GM19463 (cell line): ENCODE measurements at regions not wholly inside any gene's neighbourhood (a gene's known extent, or its start where the extent isn't known, plus 50 kb on each side); places are given as distances from the start of the nearest gene placed in this dataset.
"Not testable (repeated sequence)": the region's sequence is repeated elsewhere in the genome, so short reads cannot be mapped to it uniquely, and the experiment has no call there.

Source experiments
- ATAC-seq: cut with Tn5 transposase; IDR thresholded peaks from one replicate; pipeline ENCODE4 v1.9.1; 2021; ENCODE audit warnings: mild to moderate bottlenecking, moderate library complexity; ENCODE audit not compliant: unreplicated experiment

DNA sequence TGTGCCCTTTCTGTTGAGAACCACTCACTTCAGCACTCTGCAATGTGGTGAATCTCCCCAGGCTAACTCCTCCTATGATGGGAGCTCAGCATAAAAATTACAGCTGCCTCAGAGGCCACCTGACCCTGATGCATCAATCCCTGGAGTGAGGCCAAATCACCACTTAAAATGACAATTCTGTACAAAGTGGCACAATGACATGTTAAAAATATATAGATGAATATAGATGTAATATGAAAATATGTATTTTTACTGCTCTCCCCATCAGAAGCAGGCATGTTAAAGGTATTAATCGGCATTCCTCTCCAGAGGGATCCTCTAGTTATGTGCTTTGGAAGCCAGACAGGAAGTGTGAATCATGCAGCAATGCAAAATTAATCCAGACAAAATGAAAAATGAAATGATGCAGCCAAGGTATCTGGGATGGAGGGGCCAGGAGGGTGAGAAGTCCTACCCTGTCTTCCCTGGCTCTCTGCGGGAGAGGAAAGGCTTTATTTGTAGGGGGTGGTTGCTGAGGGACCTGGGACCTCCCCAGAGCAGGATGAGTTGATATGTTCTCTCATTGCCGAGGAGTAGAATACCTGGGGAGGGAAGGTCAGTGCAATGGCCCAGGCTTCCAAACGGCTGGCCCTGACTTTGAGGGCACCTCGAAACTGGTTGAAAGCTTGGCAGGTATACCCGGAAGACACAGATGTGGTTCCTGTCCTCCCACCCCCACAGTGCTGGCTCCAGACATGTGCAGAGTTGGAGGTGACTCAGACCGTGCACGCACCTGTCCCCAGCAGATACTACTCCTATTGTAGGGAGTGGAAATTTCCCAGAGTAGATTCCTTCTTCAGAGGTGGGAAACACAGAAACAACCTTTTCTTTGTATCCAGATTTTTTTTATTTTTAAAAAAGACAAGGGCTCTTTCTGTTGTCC lies 347.9 kb upstream of the NCAM1 start:
- ATAC-seq: no peak

DNA sequence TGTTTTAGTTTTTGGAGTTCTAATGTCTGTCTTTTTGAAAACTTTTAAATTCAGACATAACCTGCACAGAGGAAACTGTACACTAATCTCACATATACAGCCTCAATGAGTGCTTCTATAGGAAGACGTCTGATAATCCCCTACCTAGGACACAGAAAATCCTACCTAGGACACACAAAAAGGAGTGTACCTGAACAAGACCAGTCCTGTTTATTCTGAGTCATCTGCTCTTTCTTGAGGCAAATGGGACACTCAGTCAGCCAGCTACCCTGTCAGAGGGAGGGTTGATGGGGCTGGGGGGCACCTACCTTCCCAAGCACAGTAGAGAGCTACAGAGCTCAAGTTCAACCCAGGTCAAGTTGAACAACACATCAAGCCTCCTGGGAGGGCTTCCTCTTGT lies 346.6 kb upstream of the NCAM1 start:
- ATAC-seq: no peak

- ATAC-seq: no peak
Observed at GRCh38 chr11:112615238-112615637, 346.0 kb upstream of the NCAM1 start.

- no peak for ATAC-seq
Observed at GRCh38 chr11:112615891-112616290, 345.3 kb upstream of the NCAM1 start.

DNA sequence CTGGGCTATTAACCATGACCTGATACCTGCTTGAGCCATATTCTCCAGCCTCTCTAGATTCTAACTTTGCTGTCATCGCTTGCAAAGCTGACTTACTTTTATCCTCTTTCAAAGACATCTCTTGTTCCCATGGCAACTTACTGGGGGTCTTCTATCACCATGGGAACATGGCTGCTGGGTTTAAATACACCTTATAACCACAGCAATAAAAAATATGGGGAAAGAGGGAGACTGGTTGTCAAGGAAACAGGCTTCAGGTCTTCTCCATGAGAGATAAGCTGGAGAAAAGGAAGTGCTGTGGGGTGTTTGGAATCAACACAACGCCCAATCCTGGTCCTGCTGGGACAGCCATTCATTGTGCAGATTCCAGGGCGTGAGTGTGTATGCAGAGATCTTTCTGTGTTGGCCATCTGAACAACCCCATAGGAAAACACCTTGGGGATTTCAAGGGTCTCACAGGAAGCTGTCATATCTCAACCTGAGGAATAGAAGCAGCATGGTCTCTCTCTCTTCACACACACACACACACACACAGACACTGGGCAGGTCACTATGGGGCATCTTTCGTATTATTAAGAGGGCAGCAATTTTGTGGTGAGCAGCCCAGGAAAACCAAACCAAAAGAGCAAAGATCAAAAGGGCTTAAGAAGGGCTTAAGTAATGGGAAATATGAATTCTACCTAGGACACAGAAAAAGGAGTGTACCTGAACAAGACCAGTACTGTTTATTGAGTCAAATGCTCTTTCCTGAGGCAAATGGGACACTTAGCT lies 344.7 kb upstream of the NCAM1 start:
- ATAC-seq: no peak

DNA sequence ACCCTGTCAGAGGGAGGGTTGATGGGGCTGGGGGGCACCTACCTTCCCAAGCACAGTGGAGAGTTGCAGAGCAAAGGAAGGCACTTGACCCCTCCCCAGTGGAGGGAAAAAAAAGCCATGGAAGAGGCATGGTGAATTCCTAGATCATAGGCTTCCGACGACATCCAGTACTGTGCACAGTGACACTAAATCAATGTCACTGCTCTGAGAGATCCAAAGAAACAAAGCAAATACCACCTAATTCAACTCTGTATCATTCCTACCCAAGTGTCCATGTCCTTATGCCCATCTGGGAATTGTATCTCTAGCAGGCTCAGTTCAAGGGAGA lies 344.2 kb upstream of the NCAM1 start:
- ATAC-seq: no peak

DNA sequence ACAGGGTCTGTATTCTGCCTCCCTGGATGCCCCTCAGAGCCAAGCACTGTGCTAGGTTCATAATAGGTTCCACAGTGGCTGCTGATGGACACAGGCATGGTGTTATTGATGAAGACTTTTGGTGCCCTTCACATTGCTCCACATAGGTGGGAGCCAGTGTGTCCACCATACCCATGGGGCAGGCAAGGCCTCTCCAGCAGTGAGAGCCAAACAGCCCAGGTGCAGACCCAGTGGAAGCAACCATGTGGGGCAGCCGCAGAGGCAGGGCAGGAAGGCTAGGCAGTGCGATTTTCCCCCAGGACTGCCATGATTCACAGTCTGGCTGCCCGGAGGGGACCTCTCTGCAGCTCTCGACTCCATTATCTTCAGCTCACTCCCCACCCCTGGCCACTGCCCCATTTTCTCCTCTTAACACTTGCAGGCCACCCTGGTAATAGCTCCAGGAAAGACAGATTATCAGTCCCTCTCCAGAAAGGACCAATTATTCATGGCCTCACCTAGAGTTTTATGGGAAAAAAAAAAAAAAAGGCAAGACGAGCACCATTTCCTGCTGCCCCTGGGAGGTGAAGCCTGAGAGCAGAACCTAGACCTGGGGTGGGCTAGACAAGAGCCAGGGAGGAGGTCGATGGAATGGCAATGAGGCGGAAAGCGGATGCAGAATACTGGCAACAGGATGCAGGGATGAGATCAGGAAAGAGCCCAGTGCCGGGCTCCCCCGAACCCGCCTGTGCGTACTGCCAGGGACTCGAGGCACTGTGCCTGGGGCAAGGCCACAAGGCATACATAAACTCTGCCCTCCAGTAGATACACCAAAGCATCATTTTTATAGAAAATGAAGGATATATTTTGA lies 343.0 kb upstream of the NCAM1 start:
- no peak for ATAC-seq

GRCh38 chr11:112619106-112619505 lies 342.1 kb upstream of the NCAM1 start:
- ATAC-seq: no peak

- ATAC-seq: peak; percentile 58
Observed at GRCh38 chr11:112620621-112621394, 340.4 kb upstream of the NCAM1 start.

DNA sequence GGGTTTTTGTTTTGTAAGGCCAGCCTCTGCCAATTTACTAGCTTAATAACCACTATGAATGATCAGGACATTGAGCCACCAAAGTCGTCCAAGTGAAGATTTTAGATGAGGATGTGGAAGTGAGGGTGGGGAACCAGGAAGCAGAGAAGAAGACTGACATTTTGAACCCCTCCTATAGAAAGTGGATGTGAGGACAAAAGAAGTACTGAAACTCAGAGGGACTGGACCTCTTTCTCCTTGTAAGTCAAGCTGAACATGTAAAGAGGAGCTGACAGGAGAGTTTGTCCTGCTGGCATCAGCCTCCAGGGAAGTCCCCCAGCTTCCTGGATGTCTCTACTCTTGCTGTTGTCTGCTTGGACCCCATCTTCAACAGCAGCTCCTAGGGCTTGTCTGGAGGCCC lies 338.2 kb upstream of the NCAM1 start:
- ATAC-seq: no peak

DNA sequence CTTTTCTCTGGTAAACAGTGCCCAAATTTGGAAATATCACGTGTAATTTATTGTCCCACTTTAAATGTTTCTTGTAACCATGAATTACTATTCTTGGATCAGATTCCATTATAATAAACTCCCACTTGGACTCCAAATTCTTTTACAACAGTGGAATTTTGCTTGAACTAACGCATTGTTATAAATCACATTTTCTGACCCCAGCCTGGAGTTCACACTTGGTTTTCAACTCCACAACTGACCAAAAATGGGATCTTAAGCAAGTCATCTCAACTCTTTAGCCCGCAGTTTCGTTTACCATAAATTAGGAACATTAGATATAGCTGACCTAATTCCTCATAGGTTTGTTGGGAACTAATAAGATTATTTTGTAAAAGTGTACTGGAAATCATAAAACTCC lies 336.8 kb upstream of the NCAM1 start:
- no peak for ATAC-seq

- not testable (repeated sequence) for ATAC-seq
Observed at GRCh38 chr11:112624971-112625370, 336.2 kb upstream of the NCAM1 start.

GRCh38 chr11:112625814-112626213 lies 335.4 kb upstream of the NCAM1 start:
- ATAC-seq: no peak

DNA sequence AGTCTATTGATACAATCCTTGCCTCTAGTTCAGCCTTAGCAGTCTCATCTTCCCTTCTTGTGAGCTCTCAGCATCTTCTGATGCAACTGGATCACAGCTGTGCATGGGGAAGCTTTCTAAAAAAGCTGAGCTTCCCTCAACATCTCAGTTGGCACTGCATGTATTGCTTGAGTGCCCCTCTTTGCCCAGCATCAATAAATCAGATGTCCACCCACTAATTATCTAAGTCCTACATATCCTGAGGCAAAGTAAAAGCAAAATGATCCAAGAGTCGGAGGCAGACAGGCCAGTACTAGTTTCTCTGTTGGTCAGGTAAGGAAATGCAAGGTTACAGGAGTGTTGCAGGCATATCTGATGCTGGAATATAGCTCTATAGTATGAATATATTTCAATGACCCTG lies 334.5 kb upstream of the NCAM1 start:
- no peak for ATAC-seq

DNA sequence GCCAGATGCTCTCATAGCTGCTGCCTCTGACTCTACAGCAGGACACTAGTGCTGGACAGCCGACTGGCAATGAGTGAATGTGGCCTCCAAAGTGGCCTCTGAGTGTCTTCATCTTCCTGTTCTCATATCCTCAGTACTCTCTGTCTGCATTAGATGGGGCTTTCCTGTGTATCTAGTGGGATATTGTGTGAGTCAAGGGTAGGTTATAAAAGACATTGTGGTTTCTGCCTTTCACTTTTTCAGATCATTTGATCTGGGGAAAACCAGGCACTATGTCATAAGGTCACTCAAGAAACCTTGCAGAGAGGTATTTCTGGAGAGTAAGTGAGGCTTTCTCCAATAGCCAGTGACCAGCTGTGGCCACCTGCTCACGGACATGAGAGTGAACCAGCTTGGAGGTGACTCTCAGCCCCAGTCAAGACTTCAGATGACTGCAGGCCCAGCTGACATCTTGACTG lies 333.6 kb upstream of the NCAM1 start:
- ATAC-seq: peak; percentile 65

DNA sequence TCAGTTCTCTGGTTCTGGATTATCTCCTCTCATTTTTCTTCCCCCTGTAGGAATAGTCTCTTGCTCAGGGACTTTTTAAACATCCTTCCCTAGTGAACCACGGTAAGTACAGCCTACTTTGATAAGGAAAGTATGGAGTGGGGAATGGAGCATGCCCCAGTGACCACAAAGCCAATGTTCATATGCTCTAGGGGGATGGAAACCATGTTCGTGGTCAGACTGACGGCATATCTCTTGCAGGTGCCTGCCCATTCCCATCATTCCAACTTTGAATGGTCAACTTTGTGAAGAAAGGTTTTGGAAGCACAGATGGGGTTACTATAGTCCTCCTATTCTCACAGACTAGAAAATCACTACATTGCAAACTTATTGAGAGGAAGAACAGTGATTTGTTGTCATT lies 332.5 kb upstream of the NCAM1 start:
- no peak for ATAC-seq

- no peak for ATAC-seq
Observed at GRCh38 chr11:112630496-112630895, 330.7 kb upstream of the NCAM1 start.

- ATAC-seq: peak; percentile 39
Observed at GRCh38 chr11:112631333-112631732, 329.9 kb upstream of the NCAM1 start.

GRCh38 chr11:112632866-112633505 lies 328.2 kb upstream of the NCAM1 start:
- no peak for ATAC-seq

DNA sequence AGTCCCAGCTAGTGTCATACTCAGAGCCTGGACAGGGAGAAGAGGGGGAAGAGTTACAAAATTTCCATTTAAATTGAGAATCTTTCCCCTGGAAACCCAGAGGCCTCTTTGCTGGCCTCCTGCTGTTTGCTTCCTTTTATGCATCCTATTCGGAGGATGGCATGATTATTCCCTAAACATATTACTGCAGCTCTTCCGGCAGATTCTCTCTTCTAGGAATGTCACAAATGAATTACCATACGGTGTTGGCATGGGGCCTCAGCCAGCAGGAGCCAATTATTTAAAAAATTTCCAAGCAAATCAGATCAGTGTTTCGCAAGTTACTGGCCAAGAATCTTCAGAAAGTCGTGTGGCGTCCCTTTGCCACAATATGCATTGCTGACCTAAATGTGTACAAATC lies 326.7 kb upstream of the NCAM1 start:
- ATAC-seq: no peak
